ENCODE measurements at regions not wholly inside any gene's neighbourhood (a gene's known extent, or its start where the extent isn't known, plus 50 kb on each side); places are given as distances from the start of the nearest gene placed in this dataset.

DNA sequence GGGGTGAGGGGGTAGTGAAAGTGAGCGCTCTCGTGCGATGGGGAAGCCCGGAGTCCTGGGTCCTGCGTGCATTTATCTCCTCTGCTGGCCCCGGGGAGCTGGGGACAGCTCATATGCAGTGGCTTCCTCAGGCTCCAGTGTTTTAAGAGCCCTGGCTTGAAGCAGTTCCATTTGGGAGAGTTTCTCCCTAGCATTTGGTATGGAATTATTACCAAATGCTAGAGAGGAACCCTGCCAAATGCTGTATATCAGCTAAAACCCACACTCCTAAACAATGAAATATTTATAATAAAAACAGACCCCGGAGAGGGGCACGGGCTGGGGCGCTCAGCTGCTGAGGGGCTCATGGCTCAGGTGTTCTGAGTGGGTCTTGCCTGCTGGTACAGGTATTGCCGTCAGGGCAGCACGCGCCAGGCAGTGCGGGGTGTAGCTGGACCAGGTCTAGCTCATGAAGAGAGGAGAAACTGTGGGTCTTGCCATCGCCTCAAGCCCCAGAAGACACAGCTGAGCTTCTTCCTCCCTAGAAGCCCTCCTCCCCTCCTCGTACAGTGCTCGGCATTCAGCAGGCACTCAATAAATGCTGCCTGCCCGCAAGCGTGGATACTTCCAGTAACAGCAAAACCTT, 163.6 kb upstream of the ZNF536 start:
- TF ChIP-seq, protein P1, sequence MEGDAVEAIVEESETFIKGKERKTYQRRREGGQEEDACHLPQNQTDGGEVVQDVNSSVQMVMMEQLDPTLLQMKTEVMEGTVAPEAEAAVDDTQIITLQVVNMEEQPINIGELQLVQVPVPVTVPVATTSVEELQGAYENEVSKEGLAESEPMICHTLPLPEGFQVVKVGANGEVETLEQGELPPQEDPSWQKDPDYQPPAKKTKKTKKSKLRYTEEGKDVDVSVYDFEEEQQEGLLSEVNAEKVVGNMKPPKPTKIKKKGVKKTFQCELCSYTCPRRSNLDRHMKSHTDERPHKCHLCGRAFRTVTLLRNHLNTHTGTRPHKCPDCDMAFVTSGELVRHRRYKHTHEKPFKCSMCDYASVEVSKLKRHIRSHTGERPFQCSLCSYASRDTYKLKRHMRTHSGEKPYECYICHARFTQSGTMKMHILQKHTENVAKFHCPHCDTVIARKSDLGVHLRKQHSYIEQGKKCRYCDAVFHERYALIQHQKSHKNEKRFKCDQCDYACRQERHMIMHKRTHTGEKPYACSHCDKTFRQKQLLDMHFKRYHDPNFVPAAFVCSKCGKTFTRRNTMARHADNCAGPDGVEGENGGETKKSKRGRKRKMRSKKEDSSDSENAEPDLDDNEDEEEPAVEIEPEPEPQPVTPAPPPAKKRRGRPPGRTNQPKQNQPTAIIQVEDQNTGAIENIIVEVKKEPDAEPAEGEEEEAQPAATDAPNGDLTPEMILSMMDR (IDR thresholded peaks at IDR 0.05): no peak
- TF ChIP-seq POLR2A (IDR thresholded peaks at IDR 0.05): no peak
